ENCODE measurements at regions not wholly inside any gene's neighbourhood (a gene's known extent, or its start where the extent isn't known, plus 50 kb on each side); places are given as distances from the start of the nearest gene placed in this dataset.

GRCh38 chrX:25755194-25755593, 382.9 kb upstream of the MAGEB18 start:
- TF ChIP-seq CTCF (tag by site-specific recombination; IDR thresholded peaks at IDR 0.05) (no peak), ZNF24 (tag by site-specific recombination; IDR thresholded peaks at IDR 0.05) (no peak), TSHZ1 (tag by site-specific recombination; IDR thresholded peaks at IDR 0.05; ENCODE audit: borderline replicate concordance) (no peak), ZNF596 (tag by site-specific recombination; IDR thresholded peaks at IDR 0.05) (no peak), TCF7L2 (IDR thresholded peaks at IDR 0.05; ENCODE audit: borderline replicate concordance, low read depth, low read length) (no peak), ZNF639 (tag by site-specific recombination; IDR thresholded peaks at IDR 0.05) (no peak)

All from HEK293 (cell line).